GM12872 (cell line): ENCODE measurements at regions not wholly inside any gene's neighbourhood (a gene's known extent, or its start where the extent isn't known, plus 50 kb on each side); places are given as distances from the start of the nearest gene placed in this dataset.

ENCODE experiments used
- TF ChIP-seq, protein P1 (sequence below): IDR thresholded peaks from 3 replicates; pipeline ENCODE4 v1.5.1; 2011; ENCODE audit warnings: low read depth, mild to moderate bottlenecking, low read length, moderate library complexity; ENCODE audit not compliant: insufficient read depth

DNA sequence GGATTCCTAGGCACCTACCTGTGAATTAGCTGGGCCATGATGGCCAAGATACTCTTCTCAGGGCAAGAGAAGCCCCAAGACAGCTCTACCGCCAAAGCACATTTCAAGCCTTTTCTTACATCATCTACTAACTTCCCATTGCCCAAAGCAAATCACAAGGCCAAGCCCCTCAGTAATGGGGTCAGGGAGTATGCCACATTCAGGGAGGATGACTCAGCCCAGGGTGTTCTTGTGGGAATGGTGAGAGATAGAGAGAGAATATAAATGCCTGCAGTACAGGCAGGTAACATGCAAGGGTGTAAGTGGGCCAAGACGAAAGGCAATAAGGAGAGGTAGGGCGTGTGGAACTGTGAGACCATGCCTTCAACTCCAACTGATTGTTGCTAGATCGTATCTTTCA, 162.5 kb upstream of the ISX start:
- TF ChIP-seq, protein P1, sequence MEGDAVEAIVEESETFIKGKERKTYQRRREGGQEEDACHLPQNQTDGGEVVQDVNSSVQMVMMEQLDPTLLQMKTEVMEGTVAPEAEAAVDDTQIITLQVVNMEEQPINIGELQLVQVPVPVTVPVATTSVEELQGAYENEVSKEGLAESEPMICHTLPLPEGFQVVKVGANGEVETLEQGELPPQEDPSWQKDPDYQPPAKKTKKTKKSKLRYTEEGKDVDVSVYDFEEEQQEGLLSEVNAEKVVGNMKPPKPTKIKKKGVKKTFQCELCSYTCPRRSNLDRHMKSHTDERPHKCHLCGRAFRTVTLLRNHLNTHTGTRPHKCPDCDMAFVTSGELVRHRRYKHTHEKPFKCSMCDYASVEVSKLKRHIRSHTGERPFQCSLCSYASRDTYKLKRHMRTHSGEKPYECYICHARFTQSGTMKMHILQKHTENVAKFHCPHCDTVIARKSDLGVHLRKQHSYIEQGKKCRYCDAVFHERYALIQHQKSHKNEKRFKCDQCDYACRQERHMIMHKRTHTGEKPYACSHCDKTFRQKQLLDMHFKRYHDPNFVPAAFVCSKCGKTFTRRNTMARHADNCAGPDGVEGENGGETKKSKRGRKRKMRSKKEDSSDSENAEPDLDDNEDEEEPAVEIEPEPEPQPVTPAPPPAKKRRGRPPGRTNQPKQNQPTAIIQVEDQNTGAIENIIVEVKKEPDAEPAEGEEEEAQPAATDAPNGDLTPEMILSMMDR = no peak

DNA sequence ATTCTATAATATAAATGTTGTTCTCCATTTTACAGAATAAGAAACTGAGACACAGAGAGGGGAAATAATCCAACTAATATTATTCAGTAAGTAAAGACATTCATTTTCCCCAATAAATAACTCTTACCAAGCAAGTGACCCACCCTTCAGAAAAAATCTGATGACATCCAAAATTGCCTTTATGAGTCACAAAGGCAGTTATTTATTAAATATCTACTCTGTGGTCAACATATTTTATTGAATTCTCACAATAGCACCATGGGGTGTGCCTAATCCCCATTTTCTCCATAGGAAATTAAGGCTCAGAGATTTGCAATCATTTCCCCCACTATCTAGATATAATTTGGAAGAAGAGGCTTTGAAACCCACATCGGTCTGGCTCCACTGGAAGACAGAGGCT, 161.5 kb upstream of the ISX start:
- TF ChIP-seq, protein P1 = no peak

DNA sequence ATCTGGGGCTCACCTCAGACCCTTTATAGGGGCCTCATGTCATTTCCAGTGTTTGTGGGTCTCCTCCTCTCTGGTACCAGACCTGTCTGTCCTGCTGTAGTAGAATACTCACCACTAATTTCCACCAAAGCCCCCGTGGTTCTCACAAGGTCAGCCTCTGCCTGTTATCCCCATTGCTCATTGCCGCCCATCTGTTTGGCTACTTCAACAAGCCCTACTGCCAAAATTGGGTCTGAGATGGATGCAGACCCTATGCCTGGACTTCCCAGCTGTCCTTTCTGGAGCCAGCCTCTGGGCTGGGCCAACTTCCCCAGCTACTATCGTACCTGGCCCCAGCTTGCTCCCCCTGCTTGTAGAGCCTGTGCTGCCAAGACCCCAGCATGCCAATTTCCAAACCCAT, 152.1 kb upstream of the ISX start:
- TF ChIP-seq, protein P1 = no peak

DNA sequence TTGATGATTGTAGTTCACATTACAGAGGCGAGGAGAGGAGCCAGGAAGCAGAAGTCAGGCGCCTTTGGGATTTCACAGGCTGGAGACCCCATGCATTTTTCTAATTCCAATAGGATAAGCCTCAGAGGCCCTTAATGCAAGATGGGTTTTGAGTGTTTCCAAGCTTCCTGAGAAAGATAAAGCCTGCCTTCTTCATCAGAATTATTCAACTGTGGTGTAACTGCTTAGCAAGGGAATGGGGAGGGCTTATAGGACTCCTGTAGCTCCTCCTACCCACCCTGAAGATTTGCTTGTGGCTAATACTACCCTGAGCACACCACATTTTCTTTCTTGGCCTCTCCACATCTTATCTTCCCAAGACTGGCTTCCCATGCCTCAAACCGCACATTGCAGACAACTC, 151.1 kb upstream of the ISX start:
- TF ChIP-seq, protein P1 = no peak

DNA sequence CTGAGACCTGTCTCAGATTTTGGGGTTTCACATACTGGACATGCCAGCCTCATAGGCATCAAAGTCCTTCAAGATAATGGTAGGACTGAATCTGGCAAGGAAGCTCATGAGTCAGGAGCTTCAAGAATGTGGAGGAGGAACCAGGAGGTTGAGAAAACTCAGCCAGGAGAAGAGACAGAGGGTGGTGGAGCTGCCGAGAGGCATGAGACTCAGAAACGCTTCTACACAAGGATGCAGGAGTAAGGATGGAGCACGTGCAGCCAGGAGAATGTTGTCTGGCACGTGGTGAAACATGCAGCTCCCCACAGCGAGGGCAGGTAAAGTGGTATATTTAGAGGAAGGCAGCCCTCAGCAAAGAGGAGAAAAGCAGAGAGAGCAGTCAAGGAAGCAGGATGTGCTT, 148.7 kb upstream of the ISX start:
- TF ChIP-seq, protein P1 = no peak

DNA sequence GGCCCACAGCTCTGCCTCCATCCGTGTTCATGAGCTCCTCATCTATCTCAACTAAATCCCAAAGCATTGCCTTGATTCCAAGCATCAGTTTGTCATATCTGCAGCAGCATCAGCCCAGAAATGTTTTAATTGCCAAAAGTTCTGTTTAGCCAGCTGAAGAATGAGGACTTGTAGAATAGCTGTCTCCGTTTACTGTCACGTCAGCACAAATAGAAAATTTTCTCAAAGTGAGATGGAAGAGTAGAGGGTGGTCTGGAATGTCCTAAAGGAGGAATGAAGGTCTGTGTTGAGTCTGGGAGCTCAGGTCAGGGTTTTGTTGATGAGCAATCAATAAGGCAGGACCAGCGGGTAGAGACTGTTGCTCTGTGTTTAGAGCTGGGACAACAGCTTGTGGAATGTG, 134.9 kb upstream of the ISX start:
- TF ChIP-seq, protein P1 = no peak

DNA sequence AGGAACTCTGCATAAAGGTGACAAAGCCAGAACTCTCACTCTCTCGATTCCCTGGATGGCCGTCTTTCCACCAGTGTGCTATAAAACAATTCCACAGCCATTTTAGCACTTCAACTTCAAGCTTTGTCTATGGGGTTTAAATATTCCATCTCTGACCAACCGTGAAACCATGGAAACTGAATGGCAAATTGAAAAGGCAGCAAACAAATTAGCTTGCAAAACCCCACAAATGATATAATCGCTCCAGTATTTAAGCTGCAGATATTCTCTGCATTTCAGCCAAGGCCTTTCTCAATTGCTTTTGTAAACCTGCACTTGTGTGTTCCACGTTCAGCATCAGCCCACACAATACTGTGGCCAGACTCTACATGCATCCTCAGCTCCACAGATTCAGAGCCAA, 131.7 kb upstream of the ISX start:
- TF ChIP-seq, protein P1 = no peak

DNA sequence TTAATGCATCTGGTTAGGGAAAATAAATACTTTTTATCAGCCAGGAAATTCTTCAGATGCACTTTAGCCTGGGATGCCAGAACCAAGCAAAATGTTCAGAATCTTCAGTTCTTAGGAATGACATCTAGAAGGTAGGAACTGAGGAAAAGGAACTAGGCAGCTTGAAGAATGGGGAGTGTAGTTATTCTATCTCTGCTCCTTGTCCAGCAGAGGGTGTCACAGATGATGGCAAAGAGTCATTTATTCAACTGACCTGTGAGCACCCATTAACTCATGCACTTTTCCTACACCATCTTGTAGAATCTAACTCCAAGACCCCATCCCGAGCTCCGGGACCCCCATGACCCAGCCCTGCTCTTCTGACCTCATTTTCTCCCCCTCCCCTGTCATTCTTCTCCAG, 122.1 kb upstream of the ISX start:
- TF ChIP-seq, protein P1 = peak; percentile 36; the same call in 2 of the 3 replicates
